ENCODE measurements at regions not wholly inside any gene's neighbourhood (a gene's known extent, or its start where the extent isn't known, plus 50 kb on each side); places are given as distances from the start of the nearest gene placed in this dataset.

DNA sequence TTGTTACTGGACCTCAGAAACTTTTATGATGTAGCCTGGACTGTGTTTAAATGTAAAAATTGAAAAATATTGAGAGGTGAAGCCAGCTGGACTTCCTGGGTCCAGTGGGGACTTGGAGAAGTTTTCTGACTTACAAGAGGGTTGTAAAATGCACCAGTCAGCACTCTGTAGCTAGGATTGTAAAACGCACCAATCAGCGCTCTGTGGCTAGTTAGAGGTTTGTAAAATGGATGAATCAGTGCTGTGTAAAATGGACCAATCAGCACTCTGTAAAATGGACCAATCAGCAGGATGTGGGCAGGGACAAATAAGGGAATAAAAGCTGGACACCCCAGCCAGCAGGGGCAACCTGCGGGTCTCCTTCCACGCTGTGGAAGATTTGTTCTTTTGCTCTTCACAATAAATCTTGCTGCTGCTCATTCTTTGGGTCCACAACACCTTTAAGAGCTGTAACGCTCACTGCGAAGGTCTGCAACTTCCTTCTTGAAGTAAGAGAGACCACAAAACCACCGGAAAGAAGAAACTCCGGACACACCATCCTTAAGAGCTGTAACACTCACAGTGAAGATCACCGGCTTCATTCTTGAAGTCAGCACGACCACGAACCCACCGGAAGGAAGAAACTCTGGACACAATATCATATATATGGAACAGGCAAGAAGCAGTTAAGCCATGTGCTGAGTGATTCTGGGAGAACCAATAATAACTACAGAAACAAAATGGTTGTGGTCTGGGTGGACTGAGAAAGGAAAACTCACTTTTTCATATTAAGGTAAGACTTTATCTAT, 201.3 kb downstream of the GABRG2 start:
- TF ChIP-seq EZH2 (IDR thresholded peaks at IDR 0.05; ENCODE audit: borderline replicate concordance, low read depth, low read length, severe bottlenecking) (no peak), FOS (IDR thresholded peaks at IDR 0.05; ENCODE audit: borderline replicate concordance, insufficient read depth, low read length) (no peak), POLR2A (IDR thresholded peaks at IDR 0.05; ENCODE audit: low read depth, low read length) (no peak), POLR2AphosphoS5 (IDR thresholded peaks at IDR 0.05; ENCODE audit: insufficient read depth, low read depth, low read length) (no peak), JUN (IDR thresholded peaks at IDR 0.05; ENCODE audit: borderline replicate concordance, insufficient read depth, insufficient read length, low read depth) (no peak), MYC (IDR thresholded peaks at IDR 0.05; ENCODE audit: low read depth, low read length) (no peak), GATA2 (IDR thresholded peaks at IDR 0.05; ENCODE audit: insufficient read depth, insufficient read length, low read depth, low read length) (no peak)
- TF ChIP-seq, protein P1, sequence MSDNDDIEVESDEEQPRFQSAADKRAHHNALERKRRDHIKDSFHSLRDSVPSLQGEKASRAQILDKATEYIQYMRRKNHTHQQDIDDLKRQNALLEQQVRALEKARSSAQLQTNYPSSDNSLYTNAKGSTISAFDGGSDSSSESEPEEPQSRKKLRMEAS (IDR thresholded peaks at IDR 0.05; ENCODE audit: insufficient read depth, insufficient read length) = no peak
- Histone ChIP-seq H3K27me3 (ENCODE audit: control insufficient read depth in 2 of 2, insufficient read depth in 2 of 2, low read length in 2 of 2) (no peaks in the 10 kb centered on the region), H2AFZ (ENCODE audit: low read depth, low read length) (no peak overlapping the region), H3K79me2 (ENCODE audit: control insufficient read depth, insufficient read depth, low read length) (no peaks in the 10 kb centered on the region), H3K9me1 (replicated peaks; ENCODE audit: control insufficient read depth, extremely low read depth, insufficient read depth, low read length) (no peaks in the 10 kb centered on the region), H3K36me3 (ENCODE audit: control insufficient read depth in 2 of 2, extremely low read depth in 1 of 2, insufficient read depth in 2 of 2, low read length in 2 of 2) (no peaks in the 10 kb centered on the region), H3K4me1 (ENCODE audit: control insufficient read depth, extremely low read depth, insufficient read depth, low read length) (no peaks in the 10 kb centered on the region), H3K27ac (ENCODE audit: insufficient read depth, low read depth, low read length) (no peak overlapping the region), H3K9me3 (replicated peaks; ENCODE audit: control insufficient read depth, insufficient read depth, low read length) (peaks cover 2% of the 10 kb centered on the region), H3K9ac (replicated peaks; ENCODE audit: extremely low read depth, insufficient read depth, low read length) (no peak overlapping the region), H3K4me2 (ENCODE audit: insufficient read depth, low read length) (no peak overlapping the region), H4K20me1 (replicated peaks; ENCODE audit: control insufficient read depth, extremely low read depth, insufficient read depth, low read length) (no peaks in the 10 kb centered on the region), H3K4me3 (replicated peaks in 1 of 3; ENCODE audit: insufficient read depth in 1 of 3, low read depth in 1 of 3, low read length in 3 of 3) (no peak overlapping the region)
- intact Hi-C loops (cut with micrococcal nuclease) (no loop called here), dilution Hi-C loops (cut with MboI; ENCODE audit: extremely low pct_ligation_motif_present, low sequenced_read_pairs) (no loop called here)
- ChIA-PET CTCF (interaction anchor here (0.9 kb wide), 1 partner anchor 20 kb away, joined by 3 read pairs; no protein-coding TSS in a partner anchor), POLR2A (no interaction called here)
- no TSS peak for BruUV-seq (replicated peaks)
- no peak for DNase-seq (ENCODE audit: low read depth, low spot score)
- FAIRE-seq = no peak

Measured in endothelial cell of umbilical vein (primary cell).